ENCODE measurements at regions not wholly inside any gene's neighbourhood (a gene's known extent, or its start where the extent isn't known, plus 50 kb on each side); places are given as distances from the start of the nearest gene placed in this dataset.
"Not testable (repeated sequence)": the region's sequence is repeated elsewhere in the genome, so short reads cannot be mapped to it uniquely, and the experiment has no call there.

GRCh38 chr10:113485736-113486135, 67.1 kb upstream of the HABP2 start:
- peaks cover 6% of the 10 kb centered on the region; the same call in 1 of the 2 replicates for H3K27me3 ChIP-seq (ENCODE audit: low read depth, low read length)
- no peak overlapping the region for H3K4me2 ChIP-seq (ENCODE audit: low read length)
- H4K20me1 ChIP-seq (ENCODE audit: insufficient read depth, low read length): no peaks in the 10 kb centered on the region
- no peak overlapping the region for H3K27ac ChIP-seq (ENCODE audit: low read length)
- no peaks in the 10 kb centered on the region for H3K36me3 ChIP-seq (replicated peaks; ENCODE audit: low read depth, low read length)
- H3K9ac ChIP-seq (ENCODE audit: low read length): no peak overlapping the region
- H3K9me3 ChIP-seq (ENCODE audit: insufficient read depth, low read length): no peaks in the 10 kb centered on the region
- H3K79me2 ChIP-seq (ENCODE audit: low read length): no peaks in the 10 kb centered on the region
- H3K4me1 ChIP-seq (ENCODE audit: low read length): no peaks in the 10 kb centered on the region
- TF ChIP-seq CTCF (IDR thresholded peaks at IDR 0.05; ENCODE audit: low read depth, low read length) (no peak), EZH2phosphoT487 (IDR thresholded peaks at IDR 0.05; ENCODE audit: low read depth) (no peak)
- no peak overlapping the region for H3K4me3 ChIP-seq (ENCODE audit: low read length)
- H2AFZ ChIP-seq (ENCODE audit: low read depth, low read length): no peak overlapping the region

- Histone ChIP-seq H3K4me2 (ENCODE audit: low read length) (no peak overlapping the region), H3K4me1 (ENCODE audit: low read length) (no peaks in the 10 kb centered on the region), H3K9me3 (ENCODE audit: insufficient read depth, low read length) (no peaks in the 10 kb centered on the region), H3K79me2 (ENCODE audit: low read length) (no peaks in the 10 kb centered on the region), H3K27ac (ENCODE audit: low read length) (no peak overlapping the region), H3K4me3 (ENCODE audit: low read length) (no peak overlapping the region), H2AFZ (ENCODE audit: low read depth, low read length) (no peak overlapping the region), H3K27me3 (ENCODE audit: low read depth, low read length) (peaks cover 4% of the 10 kb centered on the region; the same call in 1 of the 2 replicates), H3K9ac (ENCODE audit: low read length) (no peak overlapping the region), H3K36me3 (replicated peaks; ENCODE audit: low read depth, low read length) (no peaks in the 10 kb centered on the region), H4K20me1 (ENCODE audit: insufficient read depth, low read length) (no peaks in the 10 kb centered on the region)
- TF ChIP-seq EZH2phosphoT487 (IDR thresholded peaks at IDR 0.05; ENCODE audit: low read depth): no peak
- no peak for TF ChIP-seq CTCF (IDR thresholded peaks at IDR 0.05; ENCODE audit: low read depth, low read length)
Observed at GRCh38 chr10:113486531-113486930, 66.3 kb upstream of the HABP2 start.

GRCh38 chr10:113487154-113487553, 65.7 kb upstream of the HABP2 start:
- no peaks in the 10 kb centered on the region for H4K20me1 ChIP-seq (ENCODE audit: insufficient read depth, low read length)
- no peak overlapping the region for H3K27ac ChIP-seq (ENCODE audit: low read length)
- H3K36me3 ChIP-seq (replicated peaks; ENCODE audit: low read depth, low read length): no peaks in the 10 kb centered on the region
- no peak overlapping the region for H3K4me3 ChIP-seq (ENCODE audit: low read length)
- no peaks in the 10 kb centered on the region for H3K9me3 ChIP-seq (ENCODE audit: insufficient read depth, low read length)
- no peaks in the 10 kb centered on the region for H3K79me2 ChIP-seq (ENCODE audit: low read length)
- no peaks in the 10 kb centered on the region for H3K4me1 ChIP-seq (ENCODE audit: low read length)
- H3K27me3 ChIP-seq (ENCODE audit: low read depth, low read length): no peaks in the 10 kb centered on the region
- no peak overlapping the region for H3K9ac ChIP-seq (ENCODE audit: low read length)
- H2AFZ ChIP-seq (ENCODE audit: low read depth, low read length): no peak overlapping the region
- H3K4me2 ChIP-seq (ENCODE audit: low read length): no peak overlapping the region
- no peak for TF ChIP-seq EZH2phosphoT487 (IDR thresholded peaks at IDR 0.05; ENCODE audit: low read depth)
- no peak for TF ChIP-seq CTCF (IDR thresholded peaks at IDR 0.05; ENCODE audit: low read depth, low read length)

- no peak overlapping the region for H3K27ac ChIP-seq (ENCODE audit: low read length)
- no peak overlapping the region for H3K4me3 ChIP-seq (ENCODE audit: low read length)
- no peaks in the 10 kb centered on the region for H3K4me1 ChIP-seq (ENCODE audit: low read length)
- no peak overlapping the region for H2AFZ ChIP-seq (ENCODE audit: low read depth, low read length)
- H3K9me3 ChIP-seq (ENCODE audit: insufficient read depth, low read length): no peaks in the 10 kb centered on the region
- peaks cover 3% of the 10 kb centered on the region; the same call in 1 of the 2 replicates for H3K27me3 ChIP-seq (ENCODE audit: low read depth, low read length)
- no peak overlapping the region for H3K4me2 ChIP-seq (ENCODE audit: low read length)
- no peak overlapping the region for H3K9ac ChIP-seq (ENCODE audit: low read length)
- H3K79me2 ChIP-seq (ENCODE audit: low read length): no peaks in the 10 kb centered on the region
- H3K36me3 ChIP-seq (replicated peaks; ENCODE audit: low read depth, low read length): no peaks in the 10 kb centered on the region
- no peaks in the 10 kb centered on the region for H4K20me1 ChIP-seq (ENCODE audit: insufficient read depth, low read length)
- no peak for TF ChIP-seq EZH2phosphoT487 (IDR thresholded peaks at IDR 0.05; ENCODE audit: low read depth)
- TF ChIP-seq CTCF (IDR thresholded peaks at IDR 0.05; ENCODE audit: low read depth, low read length): no peak
Observed at GRCh38 chr10:113488186-113488585, 64.7 kb upstream of the HABP2 start.

GRCh38 chr10:113489522-113489921, 63.3 kb upstream of the HABP2 start:
- not testable (repeated sequence) for H3K9ac ChIP-seq (ENCODE audit: low read length); H3K27ac ChIP-seq (ENCODE audit: low read length); H4K20me1 ChIP-seq (ENCODE audit: insufficient read depth, low read length); H3K79me2 ChIP-seq (ENCODE audit: low read length); H3K27me3 ChIP-seq (ENCODE audit: low read depth, low read length); H2AFZ ChIP-seq (ENCODE audit: low read depth, low read length); H3K36me3 ChIP-seq (replicated peaks; ENCODE audit: low read depth, low read length); H3K9me3 ChIP-seq (ENCODE audit: insufficient read depth, low read length); H3K4me2 ChIP-seq (ENCODE audit: low read length); H3K4me1 ChIP-seq (ENCODE audit: low read length); H3K4me3 ChIP-seq (ENCODE audit: low read length)

Data from OCI-LY3 (cell line).